Natural killer cell (primary cell): ENCODE measurements at regions not wholly inside any gene's neighbourhood (a gene's known extent, or its start where the extent isn't known, plus 50 kb on each side); places are given as distances from the start of the nearest gene placed in this dataset.

Experiments
- ATAC-seq, 3 donors: fragments of 150-1000 bp in 2 of 3; fragments of 200-7000 bp in 1 of 3; cut with Tn5 transposase; 1 replicate in 1 of 3; 2 replicates in 2 of 3; pipeline ENCODE4 v1.10.0; 2021; ENCODE audit warnings: mild to moderate bottlenecking in 2 of 3, moderate library complexity in 2 of 3
- DNase-seq, 2 donors: peaks; one replicate each; pipeline versions ENCODE4 v3.0.0 to v3.0.0-alpha.2; 2013 to 2021; ENCODE audit warnings: mixed read lengths in 1 of 2
- H3K27ac ChIP-seq: one replicate; pipeline ENCODE4 v1.5.1; 2013; ENCODE audit warnings: mild to moderate bottlenecking, low read length
- H3K27me3 ChIP-seq: one replicate; pipeline ENCODE4 v1.6.1; 2013; ENCODE audit warnings: low read length; ENCODE audit not compliant: control insufficient read depth, insufficient read depth
- H3K36me3 ChIP-seq: one replicate; pipeline ENCODE4 v1.6.1; 2013; ENCODE audit warnings: low read length; ENCODE audit not compliant: control insufficient read depth, insufficient read depth
- H3K4me1 ChIP-seq: one replicate; pipeline ENCODE4 v1.6.1; 2013; ENCODE audit warnings: low read length; ENCODE audit not compliant: control insufficient read depth, insufficient read depth
- H3K4me3 ChIP-seq: one replicate; pipeline ENCODE4 v1.5.1; 2013; ENCODE audit warnings: low read length
- H3K9me3 ChIP-seq: one replicate; pipeline ENCODE4 v1.6.1; 2013; ENCODE audit warnings: low read length; ENCODE audit not compliant: control insufficient read depth, insufficient read depth
- H3K27ac Mint-ChIP-seq, 2 donors: one replicate each; pipeline ENCODE4 v1.8.0; 2022; ENCODE audit warnings: mild to moderate bottlenecking in 2 of 2, mixed read lengths in 2 of 2, moderate library complexity in 1 of 2
- H3K27me3 Mint-ChIP-seq, 2 donors: one replicate each; pipeline ENCODE4 v1.8.0; 2022; ENCODE audit warnings: low read depth in 2 of 2, mixed read lengths in 2 of 2
- H3K36me3 Mint-ChIP-seq: one replicate; pipeline ENCODE4 v1.8.0; 2022; ENCODE audit warnings: mixed read lengths
- H3K4me1 Mint-ChIP-seq, 2 donors: one replicate each; pipeline ENCODE4 v1.8.0; 2022; ENCODE audit warnings: mixed read lengths in 2 of 2
- H3K4me3 Mint-ChIP-seq: one replicate; pipeline ENCODE4 v1.8.0; 2022; ENCODE audit warnings: mild to moderate bottlenecking, moderate library complexity, mixed read lengths
- H3K9me3 Mint-ChIP-seq, 2 donors: one replicate each; pipeline ENCODE4 v1.8.0; 2022; ENCODE audit warnings: mixed read lengths in 2 of 2
- WGBS: methylation state at CpG from one replicate; pipeline ENCODE4 v1.1.7; 2013; ENCODE audit warnings: missing lambda C conversion rate; ENCODE audit not compliant: insufficient coverage; 5-methylcytosine and 5-hydroxymethylcytosine counted together
- intact Hi-C: fragments of 100-400 bp; cut with micrococcal nuclease; formaldehyde crosslinking; loops from one replicate; pipeline ENCODE4 v1.14.2; 2022
- TF ChIP-seq, protein P1 (sequence below): fragments of 200-600 bp; IDR thresholded peaks from one replicate; pipeline ENCODE4 v1.8.0; 2022; ENCODE audit warnings: antibody characterized with exemption

DNA sequence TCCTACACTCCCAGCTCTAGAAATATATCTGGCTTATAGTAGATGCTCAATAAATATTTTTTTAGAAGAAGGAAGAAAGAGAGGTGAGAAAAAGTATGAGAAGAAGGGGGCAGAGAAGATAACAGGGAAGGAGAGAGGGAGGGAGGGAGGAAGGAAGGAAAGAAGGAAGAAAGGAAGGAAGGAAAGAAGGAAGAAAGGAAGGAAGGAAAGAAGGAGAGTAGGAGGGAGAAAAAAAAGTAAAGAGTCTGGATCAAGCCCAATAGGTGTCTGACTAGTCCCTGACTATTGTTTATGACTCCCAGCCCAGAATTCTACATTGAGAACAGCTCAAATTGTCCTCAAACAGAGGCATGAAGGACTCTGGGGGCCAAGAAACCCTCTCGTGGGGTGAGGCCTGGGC, 83.9 kb downstream of the THNSL2 start:
- H3K4me1 Mint-ChIP-seq: peaks cover 0 to 5% of the 10 kb centered on the region in 2 donors

GRCh38 chr2:88253375-88253774, 83.2 kb downstream of the THNSL2 start:
- no peaks in the 10 kb centered on the region for H3K9me3 ChIP-seq
- H3K4me3 Mint-ChIP-seq: no peak overlapping the region
- DNase-seq: no peak
- H3K36me3 ChIP-seq: no peaks in the 10 kb centered on the region
- H3K36me3 Mint-ChIP-seq: no peaks in the 10 kb centered on the region
- peaks cover 0 to 5% of the 10 kb centered on the region in 2 donors for H3K4me1 Mint-ChIP-seq
- no peak overlapping the region for H3K27ac Mint-ChIP-seq
- H3K4me3 ChIP-seq: no peak overlapping the region
- ATAC-seq: no peak
- peaks cover 5% of the 10 kb centered on the region for H3K4me1 ChIP-seq
- H3K9me3 Mint-ChIP-seq: peaks cover 0 to 2% of the 10 kb centered on the region in 2 donors
- peaks cover 3 to 6% of the 10 kb centered on the region in 2 donors for H3K27me3 Mint-ChIP-seq
- intact Hi-C loops: no loop called here
- no peak overlapping the region for H3K27ac ChIP-seq
- TF ChIP-seq, protein P1, sequence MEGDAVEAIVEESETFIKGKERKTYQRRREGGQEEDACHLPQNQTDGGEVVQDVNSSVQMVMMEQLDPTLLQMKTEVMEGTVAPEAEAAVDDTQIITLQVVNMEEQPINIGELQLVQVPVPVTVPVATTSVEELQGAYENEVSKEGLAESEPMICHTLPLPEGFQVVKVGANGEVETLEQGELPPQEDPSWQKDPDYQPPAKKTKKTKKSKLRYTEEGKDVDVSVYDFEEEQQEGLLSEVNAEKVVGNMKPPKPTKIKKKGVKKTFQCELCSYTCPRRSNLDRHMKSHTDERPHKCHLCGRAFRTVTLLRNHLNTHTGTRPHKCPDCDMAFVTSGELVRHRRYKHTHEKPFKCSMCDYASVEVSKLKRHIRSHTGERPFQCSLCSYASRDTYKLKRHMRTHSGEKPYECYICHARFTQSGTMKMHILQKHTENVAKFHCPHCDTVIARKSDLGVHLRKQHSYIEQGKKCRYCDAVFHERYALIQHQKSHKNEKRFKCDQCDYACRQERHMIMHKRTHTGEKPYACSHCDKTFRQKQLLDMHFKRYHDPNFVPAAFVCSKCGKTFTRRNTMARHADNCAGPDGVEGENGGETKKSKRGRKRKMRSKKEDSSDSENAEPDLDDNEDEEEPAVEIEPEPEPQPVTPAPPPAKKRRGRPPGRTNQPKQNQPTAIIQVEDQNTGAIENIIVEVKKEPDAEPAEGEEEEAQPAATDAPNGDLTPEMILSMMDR: no peak
- no peaks in the 10 kb centered on the region for H3K27me3 ChIP-seq
- WGBS: 97% methylated on average over 6 of the region's 7 CpGs

More for the DNA sequence above, 83.9 kb downstream of the THNSL2 start:
- TF ChIP-seq, protein P1: no peak
- H3K9me3 ChIP-seq: no peaks in the 10 kb centered on the region
- no peak overlapping the region for H3K27ac Mint-ChIP-seq
- no peak overlapping the region for H3K4me3 Mint-ChIP-seq
- intact Hi-C loops: no loop called here
- no peaks in the 10 kb centered on the region for H3K36me3 ChIP-seq
- 68% methylated on average over 1 of the region's 1 CpG for WGBS
- H3K27me3 Mint-ChIP-seq: peaks cover 3 to 5% of the 10 kb centered on the region in 2 donors
- H3K4me3 ChIP-seq: no peak overlapping the region
- H3K4me1 ChIP-seq: peaks cover 5% of the 10 kb centered on the region
- DNase-seq (no peak), ATAC-seq (no peak)
- no peak overlapping the region for H3K27ac ChIP-seq
- H3K9me3 Mint-ChIP-seq: peaks cover 0 to 2% of the 10 kb centered on the region in 2 donors
- H3K27me3 ChIP-seq: no peaks in the 10 kb centered on the region
- H3K36me3 Mint-ChIP-seq: no peaks in the 10 kb centered on the region

- Histone ChIP-seq H3K36me3 (no peaks in the 10 kb centered on the region), H3K4me1 (peaks cover 5% of the 10 kb centered on the region), H3K27me3 (no peaks in the 10 kb centered on the region), H3K4me3 (no peak overlapping the region), H3K27ac (no peak overlapping the region), H3K9me3 (no peaks in the 10 kb centered on the region)
- no peak for DNase-seq
- Mint-ChIP-seq H3K4me1 (peaks cover 0 to 5% of the 10 kb centered on the region in 2 donors), H3K4me3 (no peak overlapping the region), H3K27ac (no peak overlapping the region), H3K36me3 (no peaks in the 10 kb centered on the region), H3K9me3 (peaks cover 0 to 2% of the 10 kb centered on the region in 2 donors), H3K27me3 (peaks cover 7 to 13% of the 10 kb centered on the region in 2 donors)
- peak in 1 of 3 donors; percentile 41 for ATAC-seq
- TF ChIP-seq, protein P1: no peak
- WGBS: 47% methylated on average over 4 of the region's 5 CpGs
- intact Hi-C loops: no loop called here
Measured at GRCh38 chr2:88252646-88253045, 82.5 kb downstream of the THNSL2 start.

GRCh38 chr2:88252111-88252510, 82.0 kb downstream of the THNSL2 start:
- Histone ChIP-seq H3K27ac (no peak overlapping the region), H3K4me3 (no peak overlapping the region), H3K36me3 (no peaks in the 10 kb centered on the region), H3K4me1 (peaks cover 5% of the 10 kb centered on the region), H3K27me3 (no peaks in the 10 kb centered on the region), H3K9me3 (no peaks in the 10 kb centered on the region)
- DNase-seq (no peak), ATAC-seq (no peak)
- no peak overlapping the region for H3K27ac Mint-ChIP-seq
- peaks cover 0 to 5% of the 10 kb centered on the region in 2 donors for H3K4me1 Mint-ChIP-seq
- peaks cover 7 to 13% of the 10 kb centered on the region in 2 donors for H3K27me3 Mint-ChIP-seq
- intact Hi-C loops: no loop called here
- peaks cover 0 to 2% of the 10 kb centered on the region in 2 donors for H3K9me3 Mint-ChIP-seq
- WGBS: 100% methylated on average over 3 of the region's 3 CpGs
- TF ChIP-seq, protein P1: no peak
- no peaks in the 10 kb centered on the region for H3K36me3 Mint-ChIP-seq
- H3K4me3 Mint-ChIP-seq: no peak overlapping the region
